Esophagus mucosa (tissue), 1 donor: ENCODE measurements at regions not wholly inside any gene's neighbourhood (a gene's known extent, or its start where the extent isn't known, plus 50 kb on each side); places are given as distances from the start of the nearest gene placed in this dataset.
"Not testable (repeated sequence)": the region's sequence is repeated elsewhere in the genome, so short reads cannot be mapped to it uniquely, and the experiment has no call there.

Experiments used
- ATAC-seq: fragments of 200-7000 bp; cut with Tn5 transposase; one replicate; pipeline ENCODE4 v1.9.1; 2020
- donor health status: DM: yes; HTN: yes; CAD: no.

- peak; percentile 37 for ATAC-seq
Observed at GRCh38 chr20:30511322-30512030, 746.0 kb upstream of the DEFB115 start.

GRCh38 chr20:30513050-30513628, 744.3 kb upstream of the DEFB115 start:
- ATAC-seq = no peak

- ATAC-seq = not testable (repeated sequence)
Observed at GRCh38 chr20:30515915-30516314, 741.5 kb upstream of the DEFB115 start.

GRCh38 chr20:30518906-30519305, 738.6 kb upstream of the DEFB115 start:
- ATAC-seq = not testable (repeated sequence)

GRCh38 chr20:30521686-30522415, 735.6 kb upstream of the DEFB115 start:
- ATAC-seq = not testable (repeated sequence)

- not testable (repeated sequence) for ATAC-seq
Observed at GRCh38 chr20:30524155-30524554, 733.3 kb upstream of the DEFB115 start.

- ATAC-seq = not testable (repeated sequence)
Observed at GRCh38 chr20:30524761-30525160, 732.7 kb upstream of the DEFB115 start.

- ATAC-seq = not testable (repeated sequence)
Observed at GRCh38 chr20:30533653-30534052, 723.8 kb upstream of the DEFB115 start.

GRCh38 chr20:30537459-30537858, 720.0 kb upstream of the DEFB115 start:
- peak; percentile 39 for ATAC-seq

- ATAC-seq = not testable (repeated sequence)
Observed at GRCh38 chr20:30540330-30541069, 717.0 kb upstream of the DEFB115 start.

- not testable (repeated sequence) for ATAC-seq
Observed at GRCh38 chr20:30551236-30551635, 706.2 kb upstream of the DEFB115 start.

GRCh38 chr20:30556797-30557196, 700.7 kb upstream of the DEFB115 start:
- not testable (repeated sequence) for ATAC-seq

- not testable (repeated sequence) for ATAC-seq
Observed at GRCh38 chr20:30565086-30565485, 692.4 kb upstream of the DEFB115 start.

- not testable (repeated sequence) for ATAC-seq
Observed at GRCh38 chr20:30569867-30570266, 687.6 kb upstream of the DEFB115 start.

- not testable (repeated sequence) for ATAC-seq
Observed at GRCh38 chr20:30570622-30571021, 686.8 kb upstream of the DEFB115 start.

- not testable (repeated sequence) for ATAC-seq
Observed at GRCh38 chr20:30574337-30574736, 683.1 kb upstream of the DEFB115 start.

- ATAC-seq = not testable (repeated sequence)
Observed at GRCh38 chr20:30579069-30579468, 678.4 kb upstream of the DEFB115 start.

- peak; percentile 99 for ATAC-seq
Observed at GRCh38 chr20:30579824-30580438, 677.5 kb upstream of the DEFB115 start.

- not testable (repeated sequence) for ATAC-seq
Observed at GRCh38 chr20:30581839-30582238, 675.6 kb upstream of the DEFB115 start.

- ATAC-seq = not testable (repeated sequence)
Observed at GRCh38 chr20:30584403-30584802, 673.1 kb upstream of the DEFB115 start.

GRCh38 chr20:30585244-30585796, 672.1 kb upstream of the DEFB115 start:
- not testable (repeated sequence) for ATAC-seq

GRCh38 chr20:30586178-30586577, 671.3 kb upstream of the DEFB115 start:
- ATAC-seq = not testable (repeated sequence)
